Ovary (tissue), 7 donors: ENCODE measurements at regions not wholly inside any gene's neighbourhood (a gene's known extent, or its start where the extent isn't known, plus 50 kb on each side); places are given as distances from the start of the nearest gene placed in this dataset.

Experiments
- DNase-seq, 5 donors: peaks; one replicate each; pipeline ENCODE4 v3.0.0-alpha.2; 2019 to 2020
- H3K27ac ChIP-seq, 2 donors: fragments of 200-600 bp; one replicate each; pipeline versions ENCODE4 v1.5.1 to v1.8.0; 2019 to 2022
- H3K27me3 ChIP-seq: fragments of 200-600 bp; one replicate; pipeline ENCODE4 v1.8.0; 2022
- H3K36me3 ChIP-seq: fragments of 200-600 bp; sonication (generic); one replicate; pipeline ENCODE4 v1.5.1; 2019
- H3K4me1 ChIP-seq: one replicate; pipeline ENCODE4 v1.8.1; 2013; ENCODE audit warnings: mild to moderate bottlenecking, moderate library complexity; ENCODE audit not compliant: insufficient read depth
- H3K4me3 ChIP-seq: fragments of 200-600 bp; sonication (generic); one replicate; pipeline ENCODE4 v1.5.1; 2017
- H3K9me3 ChIP-seq, 2 donors: fragments of 200-600 bp in 1 of 2; sonication (generic) in 1 of 2; one replicate each; pipeline versions ENCODE4 v1.5.1 to v1.8.1; 2013 to 2019; ENCODE audit warnings: mild to moderate bottlenecking in 1 of 2, moderate library complexity in 1 of 2
- EP300 ChIP-seq: sonication (generic); formaldehyde crosslinking; IDR thresholded peaks from one replicate; pipeline ENCODE4 v1.6.1; 2017; ENCODE audit warnings: antibody characterized with exemption
- POLR2A ChIP-seq: fragments of 450-650 bp; IDR thresholded peaks from one replicate; pipeline ENCODE4 v1.6.1; 2017; ENCODE audit warnings: antibody characterized with exemption, mild to moderate bottlenecking, moderate library complexity
- WGBS, 3 donors: extraction: QIAGEN DNeasy Blood & Tissue Kit in 1 of 3; methylation state at CpG; one replicate each; pipeline versions ENCODE4 v1.1.5 to v1.1.7; 2013 to 2017; 5-methylcytosine and 5-hydroxymethylcytosine counted together
- intact Hi-C, 4 donors: fragments of 100-400 bp; cut with DNase I; formaldehyde crosslinking; loops; one replicate each; pipeline versions ENCODE4 v1.11.0 to v1.15.1; 2022 to 2023
- TF ChIP-seq, protein P1 (sequence below), 3 donors: fragments of 450-650 bp in 2 of 3; fragments of 200-600 bp in 1 of 3; IDR thresholded peaks; one replicate each; pipeline versions ENCODE4 v1.5.1 to v1.8.0; 2016 to 2022; ENCODE audit warnings: antibody characterized with exemption in 3 of 3, mild to moderate bottlenecking in 1 of 3
- donor health status: DM: no; HTN: no; CAD: no; lungs with moderate emphysema.
- donor health status: DM: no; HTN: no; CAD: no.
- donor health status: Bipolar disorder and iron deficiency.
- donor health status: DM: no; HTN: no; CAD: no.
- donor health status: DM: yes; HTN: yes; CAD: no.

DNA sequence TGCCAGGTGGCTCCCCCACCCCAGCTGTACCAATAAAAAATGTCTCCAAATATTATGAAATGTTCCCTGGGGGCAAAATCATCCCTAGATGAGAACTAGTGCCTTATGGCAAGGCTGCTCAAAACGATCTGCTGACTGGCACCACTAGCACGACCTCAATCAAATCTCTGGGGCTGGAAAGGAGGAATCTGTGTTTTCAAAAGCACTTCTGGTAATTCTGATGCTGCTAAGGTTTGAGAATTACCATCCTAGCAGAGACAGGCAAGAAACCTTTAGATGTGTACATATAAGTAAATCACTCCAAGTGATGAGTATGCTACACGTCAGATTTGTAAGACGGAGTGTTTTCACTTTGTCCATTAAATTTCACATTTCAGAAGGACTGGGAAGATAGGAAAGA, 360.1 kb upstream of the THRB start:
- no peaks in the 10 kb centered on the region for H3K4me1 ChIP-seq
- no peaks in the 10 kb centered on the region for H3K27me3 ChIP-seq
- H3K27ac ChIP-seq: no peak overlapping the region
- no peaks in the 10 kb centered on the region for H3K36me3 ChIP-seq
- TF ChIP-seq POLR2A (no peak), EP300 (no peak)
- TF ChIP-seq, protein P1, sequence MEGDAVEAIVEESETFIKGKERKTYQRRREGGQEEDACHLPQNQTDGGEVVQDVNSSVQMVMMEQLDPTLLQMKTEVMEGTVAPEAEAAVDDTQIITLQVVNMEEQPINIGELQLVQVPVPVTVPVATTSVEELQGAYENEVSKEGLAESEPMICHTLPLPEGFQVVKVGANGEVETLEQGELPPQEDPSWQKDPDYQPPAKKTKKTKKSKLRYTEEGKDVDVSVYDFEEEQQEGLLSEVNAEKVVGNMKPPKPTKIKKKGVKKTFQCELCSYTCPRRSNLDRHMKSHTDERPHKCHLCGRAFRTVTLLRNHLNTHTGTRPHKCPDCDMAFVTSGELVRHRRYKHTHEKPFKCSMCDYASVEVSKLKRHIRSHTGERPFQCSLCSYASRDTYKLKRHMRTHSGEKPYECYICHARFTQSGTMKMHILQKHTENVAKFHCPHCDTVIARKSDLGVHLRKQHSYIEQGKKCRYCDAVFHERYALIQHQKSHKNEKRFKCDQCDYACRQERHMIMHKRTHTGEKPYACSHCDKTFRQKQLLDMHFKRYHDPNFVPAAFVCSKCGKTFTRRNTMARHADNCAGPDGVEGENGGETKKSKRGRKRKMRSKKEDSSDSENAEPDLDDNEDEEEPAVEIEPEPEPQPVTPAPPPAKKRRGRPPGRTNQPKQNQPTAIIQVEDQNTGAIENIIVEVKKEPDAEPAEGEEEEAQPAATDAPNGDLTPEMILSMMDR (IDR thresholded peaks at IDR 0.05): no peak
- DNase-seq: no peak
- no peak overlapping the region for H3K4me3 ChIP-seq
- no peaks in the 10 kb centered on the region for H3K9me3 ChIP-seq
- intact Hi-C loops: no loop called here
- 63 to 67% (median 64%) methylated on average over 4 of the region's 4 CpGs for WGBS, 3 donors

DNA sequence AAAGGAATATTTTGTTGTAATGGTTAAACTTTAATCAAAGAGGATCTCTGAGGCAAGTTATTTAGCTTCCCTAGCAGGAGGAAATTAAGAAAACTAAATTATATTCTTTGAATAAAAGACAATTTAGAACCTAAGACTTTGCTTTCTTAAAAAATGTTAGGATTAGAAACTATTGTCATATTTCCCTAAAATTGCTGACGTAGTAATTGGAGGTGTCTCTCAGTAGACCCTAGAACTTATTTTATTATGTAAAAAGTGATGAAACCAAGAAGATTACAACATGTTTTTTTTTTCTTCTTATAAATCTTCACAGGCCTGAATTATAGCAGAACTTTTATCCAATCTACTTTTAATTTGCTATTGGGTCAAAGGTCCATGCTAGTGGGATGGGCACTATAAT, 363.3 kb upstream of the THRB start:
- no peak for TF ChIP-seq EP300
- TF ChIP-seq, protein P1 (IDR thresholded peaks at IDR 0.05): no peak
- no peak for TF ChIP-seq POLR2A
- no peaks in the 10 kb centered on the region for H3K36me3 ChIP-seq
- no peak overlapping the region for H3K4me3 ChIP-seq
- intact Hi-C loops: no loop called here
- H3K27ac ChIP-seq: no peak overlapping the region
- H3K27me3 ChIP-seq: no peaks in the 10 kb centered on the region
- 68 to 91% (median 81%) methylated on average over 1 of the region's 1 CpG for WGBS, 3 donors
- DNase-seq: no peak
- H3K4me1 ChIP-seq: no peaks in the 10 kb centered on the region
- H3K9me3 ChIP-seq: no peaks in the 10 kb centered on the region

DNA sequence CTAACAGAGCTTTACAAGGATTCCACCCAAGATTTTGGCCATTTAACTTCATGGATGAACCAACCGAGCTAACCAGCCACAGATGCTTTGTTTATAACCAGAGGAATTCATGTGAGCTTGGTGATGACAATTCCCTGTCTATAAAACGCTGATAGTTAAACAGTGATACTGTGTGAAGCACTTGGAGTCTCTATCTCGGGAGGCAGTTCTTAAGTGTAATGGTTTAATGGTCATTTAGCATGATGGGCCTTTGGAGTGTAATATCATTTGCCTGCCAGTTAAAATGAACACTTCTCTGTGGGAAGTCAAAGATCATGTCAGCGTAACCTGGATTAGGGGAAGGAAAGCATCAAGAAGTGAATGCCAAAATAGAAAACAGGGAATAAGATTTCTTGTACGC, 368.6 kb upstream of the THRB start:
- Histone ChIP-seq H3K4me1 (no peaks in the 10 kb centered on the region), H3K4me3 (no peak overlapping the region), H3K27ac (no peak overlapping the region), H3K36me3 (no peaks in the 10 kb centered on the region), H3K27me3 (no peaks in the 10 kb centered on the region), H3K9me3 (no peaks in the 10 kb centered on the region)
- intact Hi-C loops: no loop called here
- DNase-seq: no peak
- TF ChIP-seq, protein P1 (IDR thresholded peaks at IDR 0.05): no peak
- no peak for TF ChIP-seq EP300
- no peak for TF ChIP-seq POLR2A
- 59 to 67% (median 64%) methylated on average over 5 of the region's 5 CpGs for WGBS, 3 donors

DNA sequence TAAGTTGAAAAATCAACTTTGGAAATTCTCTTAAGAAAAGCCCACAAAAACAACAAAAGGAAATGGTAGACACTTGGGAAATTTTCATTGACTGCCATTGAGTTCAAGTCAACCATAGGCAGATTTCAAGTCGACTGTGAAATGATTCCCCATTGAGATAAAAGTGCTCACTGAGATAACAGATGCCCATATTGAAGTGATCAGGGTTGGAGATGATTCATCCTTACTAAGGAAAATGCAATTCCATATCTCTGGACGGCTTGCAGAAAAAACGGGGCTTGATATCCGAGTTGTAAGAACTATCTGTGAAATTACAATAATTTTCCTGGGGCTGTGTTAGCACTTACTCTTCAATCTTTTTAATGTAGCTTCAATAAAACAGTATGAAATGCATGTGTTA, 373.1 kb upstream of the THRB start:
- intact Hi-C loops: no loop called here
- Histone ChIP-seq H3K27ac (no peak overlapping the region), H3K4me1 (no peaks in the 10 kb centered on the region), H3K4me3 (no peak overlapping the region), H3K9me3 (no peaks in the 10 kb centered on the region), H3K27me3 (no peaks in the 10 kb centered on the region), H3K36me3 (no peaks in the 10 kb centered on the region)
- TF ChIP-seq EP300: no peak
- TF ChIP-seq POLR2A: no peak
- TF ChIP-seq, protein P1 (IDR thresholded peaks at IDR 0.05): no peak
- WGBS, 3 donors: 77 to 83% (median 79%) methylated on average over 4 of the region's 4 CpGs
- DNase-seq: no peak

DNA sequence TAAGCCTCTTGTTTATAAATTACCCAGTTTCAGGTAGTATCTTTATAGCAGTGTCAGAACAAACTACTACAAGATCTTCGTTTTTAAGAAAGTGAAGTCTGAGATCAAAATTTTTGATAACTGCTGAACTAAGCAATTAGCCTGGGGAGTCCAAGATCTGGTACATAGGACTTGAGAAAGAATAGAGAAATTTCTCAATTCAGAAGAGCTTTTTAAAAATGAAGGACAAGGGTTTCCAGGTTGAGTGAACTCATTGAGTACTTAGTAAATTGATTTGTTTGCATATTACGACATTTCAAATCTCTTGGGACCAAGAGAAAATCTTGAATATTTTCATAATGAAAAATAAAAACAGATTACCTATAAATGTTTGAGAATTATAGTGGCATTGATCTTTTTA, 386.6 kb upstream of the THRB start:
- H3K4me3 ChIP-seq: no peak overlapping the region
- TF ChIP-seq, protein P1 (IDR thresholded peaks at IDR 0.05): no peak
- TF ChIP-seq EP300 (no peak), POLR2A (no peak)
- H3K27ac ChIP-seq: no peak overlapping the region
- intact Hi-C loops: no loop called here
- DNase-seq: no peak
- H3K4me1 ChIP-seq: no peaks in the 10 kb centered on the region
- H3K36me3 ChIP-seq: no peaks in the 10 kb centered on the region
- H3K27me3 ChIP-seq: no peaks in the 10 kb centered on the region
- 79 to 93% (median 92%) methylated on average over 2 of the region's 2 CpGs for WGBS, 3 donors
- no peaks in the 10 kb centered on the region for H3K9me3 ChIP-seq
